Tongue (tissue), 1 donor: ENCODE measurements at regions not wholly inside any gene's neighbourhood (a gene's known extent, or its start where the extent isn't known, plus 50 kb on each side); places are given as distances from the start of the nearest gene placed in this dataset.
A peak's percentile ranks its signal among the peaks of the same experiment; 100 is the strongest.

Experiments
- DNase-seq: peaks from one replicate; pipeline ENCODE4 v3.0.0-alpha.2; 2015

- DNase-seq = no peak
These were observed 200.7 kb upstream of the TNP1 start for GRCh38 chr2:217060516-217060915.

DNA sequence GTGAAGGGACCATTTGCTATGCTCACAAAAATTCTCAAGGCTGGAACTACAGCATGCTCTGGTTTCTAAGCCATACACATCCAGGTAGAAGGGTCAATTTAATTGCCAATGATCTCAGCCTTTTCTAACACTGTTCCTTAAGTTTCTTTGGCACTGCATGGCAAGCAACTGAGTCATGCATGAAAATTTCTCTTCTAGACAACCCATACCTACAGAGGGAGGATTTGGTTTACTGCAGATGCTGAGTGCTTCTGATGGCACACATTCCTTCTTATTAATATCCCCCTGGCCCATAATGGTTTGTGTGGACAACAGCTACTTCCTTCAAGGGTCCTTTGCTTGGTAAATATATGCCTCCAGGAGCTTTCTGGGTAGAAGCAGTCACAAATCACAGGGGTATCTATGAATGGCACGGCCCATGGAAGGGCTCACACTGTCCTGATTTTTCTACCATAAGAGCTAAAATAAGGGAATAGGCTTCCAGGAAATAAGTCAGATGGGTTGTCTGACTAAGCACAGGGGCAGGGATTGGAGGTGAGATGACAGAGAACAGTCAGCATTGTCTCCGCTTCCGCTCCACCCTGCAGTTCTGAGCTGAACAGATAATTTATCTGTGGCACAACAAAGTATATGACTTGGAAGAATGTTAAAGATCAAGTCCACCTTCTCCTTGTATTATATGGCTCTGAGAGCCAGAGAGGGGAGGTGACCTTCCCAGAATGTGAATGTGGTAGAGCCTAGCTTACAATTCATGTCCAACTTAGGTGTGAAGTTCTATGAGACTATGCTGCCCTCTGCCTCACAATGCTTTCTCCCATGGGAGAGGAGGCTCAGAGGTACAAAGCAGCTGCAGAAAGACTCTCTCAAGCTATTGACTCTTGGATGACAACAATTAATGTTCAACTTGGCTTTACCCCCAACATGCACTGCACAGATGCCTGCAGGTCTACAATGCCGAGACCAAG lies 199.2 kb upstream of the TNP1 start:
- DNase-seq = no peak

- DNase-seq = no peak
These were observed 197.9 kb upstream of the TNP1 start for GRCh38 chr2:217057773-217058172.

- DNase-seq = no peak
These were observed 195.8 kb upstream of the TNP1 start for GRCh38 chr2:217055624-217056023.

- peak; percentile 61 for DNase-seq
These were observed 194.9 kb upstream of the TNP1 start for GRCh38 chr2:217054791-217055190.

DNA sequence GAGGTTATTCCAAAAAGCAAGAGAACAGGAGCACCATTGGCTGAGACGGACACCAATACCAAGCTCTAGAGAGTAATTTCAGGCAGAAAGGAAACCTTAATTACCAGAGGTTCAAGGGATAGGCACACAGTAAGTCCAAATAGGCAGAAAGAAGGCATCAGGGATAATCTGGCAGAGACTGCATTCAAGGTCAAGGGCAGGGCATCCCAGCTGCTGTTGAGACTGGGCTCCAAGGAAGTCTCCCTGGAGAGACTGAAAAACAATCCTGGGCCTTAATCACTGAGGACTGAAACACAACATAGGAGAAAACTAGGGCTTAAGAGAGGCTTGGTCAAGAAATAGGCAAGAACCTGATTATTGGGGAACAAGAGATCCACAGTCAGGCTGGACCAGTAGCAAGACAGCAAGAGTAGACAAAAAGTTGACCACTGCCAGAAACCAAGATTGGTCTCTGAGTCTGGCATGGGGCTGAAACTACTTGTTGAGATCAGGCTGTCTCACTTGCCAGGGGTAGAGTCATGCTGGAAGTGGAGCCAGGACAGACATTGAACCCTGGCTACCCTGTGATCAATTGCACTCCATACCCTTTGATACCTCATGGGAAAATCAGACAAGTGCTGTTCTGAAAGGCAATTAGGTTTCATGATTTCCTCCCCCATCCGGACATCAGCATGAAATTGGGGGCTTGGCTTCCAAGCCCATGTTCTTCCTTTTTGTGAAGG lies 193.2 kb upstream of the TNP1 start:
- DNase-seq = no peak

DNA sequence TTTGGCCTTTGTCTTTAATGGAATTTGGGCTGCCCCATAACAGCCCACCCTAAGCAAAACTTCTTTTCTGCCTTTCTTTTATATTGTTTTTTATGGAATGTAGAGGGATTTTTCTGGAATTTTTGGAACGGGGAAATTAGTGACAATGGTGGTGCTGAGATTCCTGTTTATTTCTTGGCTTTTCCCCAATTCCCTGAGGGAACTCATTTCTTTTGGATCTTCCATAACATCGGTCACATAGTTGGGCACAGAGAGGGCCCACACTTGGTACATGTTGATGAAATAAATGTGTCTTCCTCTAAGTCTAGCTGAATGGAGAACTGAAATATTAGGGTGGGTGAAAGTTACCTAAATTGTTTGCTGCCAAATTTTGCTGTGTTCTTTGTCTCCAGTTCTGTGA lies 191.6 kb upstream of the TNP1 start:
- no peak for DNase-seq

GRCh38 chr2:217049956-217050355 lies 190.1 kb upstream of the TNP1 start:
- DNase-seq = peak; percentile 87

- DNase-seq = peak; percentile 69
These were observed 189.6 kb upstream of the TNP1 start for GRCh38 chr2:217049422-217049821.

- DNase-seq = no peak
These were observed 188.9 kb upstream of the TNP1 start for GRCh38 chr2:217048730-217049129.

DNA sequence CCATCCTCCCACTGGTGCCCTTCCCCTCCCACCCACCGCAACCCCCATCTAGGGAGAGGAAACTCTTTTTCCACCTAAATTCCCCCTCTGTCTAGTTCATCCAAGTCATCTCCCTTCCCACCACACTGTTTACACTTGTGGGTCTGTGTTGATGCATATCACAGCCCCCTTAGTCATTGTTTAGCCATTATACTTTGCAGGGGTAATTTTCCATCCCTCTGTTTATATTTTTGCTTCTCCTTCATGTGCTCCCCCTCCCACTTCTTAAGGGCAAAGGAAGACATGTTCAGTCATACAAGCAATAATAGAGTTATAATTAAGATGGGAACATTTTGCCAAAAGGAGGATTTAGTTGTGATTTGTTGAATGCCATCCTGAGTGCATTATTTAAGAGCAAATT lies 187.8 kb upstream of the TNP1 start:
- DNase-seq = no peak

DNA sequence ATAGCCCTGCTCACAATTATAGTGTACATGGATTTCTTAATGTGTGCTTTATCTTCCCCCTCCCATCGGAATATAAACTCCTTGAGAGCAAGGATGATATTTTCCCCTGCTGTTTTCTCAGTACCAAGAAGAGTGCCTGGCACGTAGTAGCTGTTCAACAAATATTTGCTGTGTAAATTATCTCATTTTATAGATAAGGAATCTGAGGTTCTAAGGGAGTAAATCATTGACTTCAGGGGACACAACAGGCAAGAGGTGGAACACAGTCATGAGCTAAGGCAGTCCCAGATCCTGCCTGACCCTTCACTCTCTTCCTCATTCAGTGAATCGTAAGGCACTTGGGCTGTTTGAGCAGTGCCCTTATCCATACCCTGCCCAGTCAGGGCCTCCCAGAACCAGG lies 187.3 kb upstream of the TNP1 start:
- DNase-seq = no peak

- no peak for DNase-seq
These were observed 186.0 kb upstream of the TNP1 start for GRCh38 chr2:217045700-217046475.

DNA sequence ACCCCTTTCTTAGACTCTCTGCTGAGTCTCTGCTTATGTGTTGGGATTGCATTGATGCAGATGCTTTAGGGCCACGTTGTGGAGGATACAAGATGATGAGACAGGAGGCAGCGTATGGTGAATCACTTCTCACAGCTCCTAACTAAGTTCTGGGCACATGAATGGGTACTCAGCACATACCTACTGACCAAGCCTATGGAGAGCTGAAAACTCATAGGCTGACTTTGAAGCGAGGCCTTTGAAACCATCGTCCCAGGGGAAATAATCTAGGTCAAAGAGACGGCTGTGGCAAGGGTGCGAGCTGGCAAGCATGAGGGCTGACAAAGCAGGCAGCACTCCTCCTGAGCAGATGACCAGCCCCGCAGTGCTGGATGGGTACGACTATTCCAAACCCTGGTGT lies 180.2 kb upstream of the TNP1 start:
- no peak for DNase-seq

DNA sequence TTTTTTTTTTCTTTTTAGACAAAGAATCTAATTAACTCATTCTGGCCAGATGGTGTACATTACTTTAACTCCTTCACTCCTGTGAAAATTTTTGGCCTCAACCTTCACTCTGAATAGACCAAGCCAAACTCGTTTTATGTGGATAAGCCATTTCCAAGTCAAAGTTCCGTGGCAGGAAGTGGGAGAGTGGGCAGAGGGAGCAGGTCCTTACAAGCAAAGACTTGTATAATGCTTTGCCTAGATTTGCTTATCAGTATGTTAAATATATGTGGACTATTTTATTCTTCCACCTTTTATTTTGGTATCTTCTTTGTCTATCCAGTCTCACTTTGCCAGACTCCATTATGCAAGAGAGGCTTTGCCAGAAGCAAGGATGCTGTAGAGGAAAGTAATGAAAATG lies 178.1 kb upstream of the TNP1 start:
- DNase-seq = no peak

- DNase-seq = no peak
These were observed 177.5 kb upstream of the TNP1 start for GRCh38 chr2:217037353-217037752.

DNA sequence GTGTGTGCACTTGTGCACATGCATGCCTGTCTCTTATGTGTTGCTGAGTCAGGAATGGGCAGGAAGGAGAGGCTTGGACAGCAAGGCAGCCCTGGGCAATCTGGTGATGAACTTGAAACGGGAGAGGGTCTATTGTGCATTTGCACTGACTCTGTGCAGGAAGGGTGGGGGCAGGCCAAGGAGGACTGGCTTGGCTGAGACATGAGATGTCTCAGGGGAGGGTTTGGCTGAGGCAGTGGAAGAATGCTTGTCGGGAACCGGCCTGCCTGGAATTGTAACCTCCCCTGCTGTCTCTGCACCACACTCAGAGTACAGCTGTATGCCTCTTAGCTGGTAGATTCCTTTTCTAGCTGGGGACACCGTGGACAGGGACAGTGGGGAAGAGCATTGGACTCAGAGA lies 176.1 kb upstream of the TNP1 start:
- DNase-seq = peak; percentile 75

DNA sequence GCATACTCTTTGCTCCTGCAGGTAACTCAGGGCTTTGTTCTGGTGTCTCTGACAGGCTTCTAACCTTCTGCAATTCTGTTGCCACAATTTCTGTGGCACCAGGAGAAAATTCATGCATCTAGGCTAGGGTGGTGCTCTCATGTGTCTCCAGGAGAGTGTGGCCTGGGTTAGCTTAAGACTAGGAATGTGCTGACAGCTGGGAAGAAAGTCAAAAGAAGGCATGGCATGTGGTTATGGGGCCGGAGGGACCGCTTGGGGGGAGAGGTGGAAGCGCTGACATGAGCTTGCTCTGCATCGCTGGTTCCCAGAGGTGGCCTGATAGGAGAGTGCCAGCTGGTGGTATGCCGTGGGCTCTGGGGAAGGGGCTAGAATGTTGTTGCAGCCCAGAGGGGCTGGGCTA lies 173.3 kb upstream of the TNP1 start:
- DNase-seq = peak; percentile 40

DNA sequence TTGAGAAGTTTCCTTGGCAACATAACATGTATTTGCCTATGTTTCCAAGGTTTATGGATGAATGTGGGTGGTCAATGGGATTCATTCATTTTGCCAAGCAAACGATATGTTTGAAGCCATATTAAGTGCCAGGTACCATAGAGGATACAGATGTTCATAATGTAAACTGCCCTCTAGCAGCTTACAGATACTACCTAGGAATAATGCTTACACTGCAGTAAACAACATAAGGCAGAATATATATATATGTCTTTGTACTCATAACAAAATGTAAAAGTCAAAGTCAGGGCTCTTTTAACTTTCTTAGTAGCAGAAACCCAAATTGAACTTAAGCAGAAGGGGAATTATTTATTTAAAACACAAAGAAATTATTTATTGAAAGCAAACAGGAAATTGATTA lies 171.6 kb upstream of the TNP1 start:
- DNase-seq = no peak

DNA sequence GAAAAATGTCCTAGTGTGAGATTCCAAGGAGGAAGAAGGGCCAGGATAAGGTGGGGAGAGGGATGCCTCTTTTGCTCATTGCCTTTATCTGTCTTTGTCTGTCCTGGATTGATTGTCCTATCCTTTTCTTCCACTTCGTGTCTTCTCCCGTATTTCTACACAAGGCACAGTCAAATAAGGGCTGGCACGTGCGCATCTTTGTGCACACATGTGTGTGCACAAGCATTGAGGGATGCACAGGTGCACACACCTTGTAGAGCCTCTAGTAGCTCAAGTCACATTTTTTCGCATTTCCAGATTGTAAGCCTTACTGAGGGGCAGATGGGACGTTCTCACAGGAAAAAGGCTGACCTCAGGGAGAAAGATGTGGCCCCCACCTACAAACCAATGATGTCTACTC lies 170.2 kb upstream of the TNP1 start:
- DNase-seq = no peak

DNA sequence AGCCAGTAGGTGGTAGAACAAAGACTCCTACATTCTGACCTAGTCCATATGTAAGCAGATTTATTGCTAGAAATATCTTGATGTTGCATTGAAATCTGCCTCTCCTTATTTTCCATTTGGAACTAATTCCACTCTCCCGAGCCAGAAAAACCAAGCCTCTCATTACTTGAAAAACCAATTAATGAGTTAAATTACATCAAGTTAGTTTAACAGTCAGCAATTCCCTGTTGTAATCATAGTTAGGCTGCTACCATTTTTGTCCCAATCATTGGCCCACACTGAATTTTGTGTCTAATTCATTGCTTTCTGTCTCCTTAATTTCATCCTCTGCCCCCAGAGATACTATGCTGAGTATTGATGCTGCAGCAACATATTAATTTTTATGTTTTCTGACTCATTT lies 168.3 kb upstream of the TNP1 start:
- DNase-seq = no peak

DNA sequence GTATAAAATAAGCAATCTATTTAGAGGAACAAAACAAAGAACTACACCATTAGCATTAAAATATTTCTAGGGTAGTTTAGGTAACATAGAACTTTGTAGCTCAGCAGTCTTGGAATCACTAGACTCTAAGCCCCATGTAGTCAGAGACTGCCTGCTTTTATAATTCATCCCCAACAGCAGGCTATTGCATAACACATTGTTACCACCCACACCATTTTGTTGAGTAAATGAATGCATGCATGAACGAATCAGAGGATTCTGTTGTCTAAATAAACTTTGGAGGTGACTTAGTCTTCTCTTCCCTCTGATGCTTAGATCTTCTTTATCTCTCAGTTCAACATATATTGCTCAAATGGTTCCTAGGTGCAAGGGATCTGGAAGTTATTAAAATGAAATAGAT lies 167.6 kb upstream of the TNP1 start:
- no peak for DNase-seq

DNA sequence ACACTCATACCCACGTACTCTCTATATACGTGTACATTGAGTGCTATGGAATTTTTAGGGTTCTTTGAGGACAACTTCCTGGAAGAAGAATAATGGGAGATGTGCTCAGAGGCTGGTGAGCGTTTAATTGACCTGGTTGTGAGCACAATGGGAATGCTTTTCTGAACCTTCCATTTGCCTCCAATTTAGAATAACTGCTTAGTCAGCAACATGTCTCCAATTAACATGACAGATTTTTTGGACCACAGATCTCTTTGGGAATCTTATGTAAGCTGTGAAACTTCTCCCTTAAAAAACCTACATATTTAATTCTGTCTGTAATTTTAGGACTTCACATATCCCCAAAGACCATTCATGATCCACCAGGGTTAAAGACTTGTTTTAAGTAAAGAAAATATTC lies 166.7 kb upstream of the TNP1 start:
- no peak for DNase-seq
